Kasumi-1 (cell line): ENCODE measurements at regions not wholly inside any gene's neighbourhood (a gene's known extent, or its start where the extent isn't known, plus 50 kb on each side); places are given as distances from the start of the nearest gene placed in this dataset.
"Not testable (repeated sequence)": the region's sequence is repeated elsewhere in the genome, so short reads cannot be mapped to it uniquely, and the experiment has no call there.

Source experiments
- DNase-seq, 2 experiments: peaks; one replicate each; lab custom pipeline; 2025; lab: John Stamatoyannopoulos, UW

DNA sequence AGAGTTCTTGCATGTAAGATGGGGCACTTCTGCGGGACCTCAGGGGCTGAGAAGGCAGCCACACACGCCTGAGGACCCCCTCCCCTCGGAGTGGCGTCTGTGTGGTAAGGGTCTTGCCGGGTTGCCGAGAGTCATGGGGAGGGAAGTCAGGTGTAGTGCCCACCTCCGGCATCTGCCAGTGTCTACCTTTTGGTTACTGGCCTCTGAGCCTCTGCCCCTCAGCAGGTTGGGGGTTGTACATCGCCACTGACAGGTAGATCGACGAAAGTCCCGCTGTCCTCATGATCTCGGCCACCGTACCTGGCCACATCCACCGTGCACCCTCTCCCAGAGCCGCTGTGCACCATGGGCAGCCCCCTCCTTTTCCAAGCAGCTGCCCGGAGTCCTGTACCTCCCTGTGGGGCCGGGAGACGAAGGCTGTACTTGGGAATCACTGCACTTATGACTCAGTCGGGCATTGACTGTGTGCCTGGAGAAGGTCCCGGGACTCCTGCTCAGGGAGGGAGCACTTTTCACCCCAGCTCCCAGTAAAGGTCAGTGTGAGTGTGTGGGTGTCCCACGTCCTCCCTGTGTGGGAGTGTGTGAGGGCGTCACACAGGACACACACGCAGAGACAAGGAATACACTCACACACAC is 332.4 kb upstream of the MYT1L start:
- no peak for DNase-seq

DNA sequence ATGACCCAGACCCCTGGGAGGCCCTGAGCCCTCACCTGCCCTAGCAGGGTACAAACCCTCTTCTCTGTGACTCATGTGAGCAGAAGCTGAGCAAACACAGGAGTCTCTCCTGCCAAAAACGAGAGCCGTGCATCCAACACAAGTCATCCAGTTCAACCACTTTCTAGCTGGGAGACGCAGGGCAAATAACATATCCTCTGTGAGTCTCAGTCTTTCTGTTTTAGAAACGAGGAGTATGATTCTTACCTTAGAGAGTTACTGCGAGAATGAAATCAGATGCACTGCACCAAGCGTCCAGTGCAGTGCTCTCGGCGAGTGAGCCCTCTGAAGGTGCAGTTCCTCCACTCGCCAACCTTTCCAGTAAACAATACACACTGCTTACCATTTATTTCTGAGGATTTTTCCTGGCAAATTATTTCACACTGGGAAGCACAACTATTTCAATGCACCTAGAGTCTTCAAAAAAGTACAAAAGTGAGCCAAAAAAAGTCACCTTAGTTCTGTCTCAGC is 331.8 kb upstream of the MYT1L start:
- no peak for DNase-seq

DNA sequence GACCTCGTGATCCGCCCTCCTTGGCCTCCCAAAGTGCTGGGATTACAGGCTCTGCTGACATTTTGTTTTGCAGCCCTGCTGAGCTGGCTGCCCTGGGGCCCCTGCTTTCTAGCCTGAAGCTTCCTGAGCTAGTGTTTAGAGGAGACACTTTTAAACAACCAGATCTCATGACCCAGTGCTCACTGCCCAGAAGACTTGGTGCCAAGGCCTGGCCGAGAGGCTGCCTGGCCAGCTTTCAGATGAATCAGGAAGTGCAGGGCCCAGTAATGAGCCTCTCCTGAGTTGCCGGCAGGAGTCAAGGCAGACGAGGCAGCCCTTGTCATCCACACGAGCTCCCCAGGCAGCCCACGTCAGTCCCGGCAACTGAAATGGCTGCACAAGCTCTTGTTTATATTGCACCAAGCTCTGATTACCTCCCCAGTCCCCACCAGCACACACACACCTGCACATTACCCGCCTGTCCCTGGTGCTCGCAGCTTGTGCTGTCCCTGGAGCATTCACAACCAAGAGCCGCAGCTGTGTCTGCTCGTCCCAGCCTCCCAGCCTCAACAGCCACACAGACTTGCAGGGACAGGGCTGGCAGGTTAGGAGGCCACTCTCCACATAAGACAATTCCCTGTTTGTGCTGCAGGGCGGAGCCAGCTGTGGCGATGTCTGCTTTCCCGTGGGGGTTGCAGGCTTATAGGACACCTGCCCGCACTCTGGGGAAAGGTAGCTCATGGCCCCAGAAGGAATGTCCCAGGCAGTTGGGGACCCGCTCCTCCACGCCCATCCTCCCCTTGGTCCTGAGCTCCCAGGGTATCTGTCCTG is 331.2 kb upstream of the MYT1L start:
- no peak for DNase-seq

DNA sequence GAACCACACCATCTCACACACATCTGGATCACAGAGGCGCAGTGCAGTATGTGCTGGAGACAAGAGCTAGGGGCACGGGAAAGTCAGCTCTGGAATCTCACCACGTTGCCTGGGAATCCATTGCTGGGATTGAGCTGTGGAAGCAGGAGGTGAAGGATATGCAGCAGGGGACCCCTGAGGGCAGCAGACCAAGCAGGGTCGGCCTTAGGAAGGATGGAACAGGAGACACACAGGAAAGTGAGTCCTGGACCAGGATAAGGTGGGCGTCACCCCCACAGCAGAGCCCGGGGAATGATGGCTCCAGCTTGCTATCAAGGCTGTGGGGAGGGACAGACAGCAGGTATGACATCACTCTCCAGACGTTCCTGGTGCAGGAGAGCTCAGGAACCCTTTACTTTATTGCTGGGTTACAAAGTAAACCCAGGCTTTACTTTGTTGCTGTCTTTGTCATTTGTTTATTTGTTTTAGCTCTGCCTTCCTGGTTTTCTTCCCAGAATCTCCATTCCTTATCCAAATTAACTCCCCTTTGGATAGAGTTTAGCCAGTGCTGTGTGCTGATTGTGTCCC is 329.8 kb upstream of the MYT1L start:
- no peak for DNase-seq

DNA sequence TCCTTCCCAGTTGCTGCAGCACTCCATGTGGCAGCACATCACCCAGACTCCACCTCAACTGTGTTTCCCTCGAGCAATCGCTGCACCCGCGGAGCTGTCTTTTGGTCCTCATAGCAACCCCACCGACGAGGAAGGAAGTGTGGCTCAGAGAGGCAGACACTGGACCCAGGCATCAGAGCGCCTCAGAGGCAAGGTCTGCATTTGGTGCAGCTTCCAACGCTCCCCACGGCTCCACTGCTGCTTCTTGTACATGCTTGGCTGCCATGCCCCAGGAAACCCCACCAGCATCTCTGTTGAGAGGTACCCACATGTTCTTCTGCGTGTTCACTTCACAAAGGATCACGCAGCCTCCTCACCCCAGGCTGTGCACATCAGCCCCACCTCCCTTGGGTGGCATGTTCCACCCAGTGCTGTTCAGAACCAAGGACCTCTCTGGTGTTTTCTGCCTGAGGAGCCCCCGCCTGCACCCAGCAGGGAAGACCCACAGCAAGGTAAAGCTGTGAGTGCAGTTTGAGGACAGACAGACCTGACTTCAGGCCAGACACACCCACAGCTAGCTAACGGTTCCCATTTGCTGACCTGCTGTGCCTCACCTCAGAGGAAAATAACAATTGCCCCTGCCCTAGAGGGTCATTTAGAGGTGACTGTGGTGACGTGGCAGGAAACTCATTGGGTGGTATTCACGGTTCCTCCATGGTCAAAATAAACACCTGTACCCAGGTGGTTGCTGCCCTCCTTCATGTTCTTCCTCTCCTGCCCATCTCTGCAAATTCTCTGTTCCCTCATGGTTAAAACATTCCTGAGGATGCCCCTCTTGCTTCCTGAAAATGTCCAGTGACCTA is 326.3 kb upstream of the MYT1L start:
- no peak for DNase-seq

DNA sequence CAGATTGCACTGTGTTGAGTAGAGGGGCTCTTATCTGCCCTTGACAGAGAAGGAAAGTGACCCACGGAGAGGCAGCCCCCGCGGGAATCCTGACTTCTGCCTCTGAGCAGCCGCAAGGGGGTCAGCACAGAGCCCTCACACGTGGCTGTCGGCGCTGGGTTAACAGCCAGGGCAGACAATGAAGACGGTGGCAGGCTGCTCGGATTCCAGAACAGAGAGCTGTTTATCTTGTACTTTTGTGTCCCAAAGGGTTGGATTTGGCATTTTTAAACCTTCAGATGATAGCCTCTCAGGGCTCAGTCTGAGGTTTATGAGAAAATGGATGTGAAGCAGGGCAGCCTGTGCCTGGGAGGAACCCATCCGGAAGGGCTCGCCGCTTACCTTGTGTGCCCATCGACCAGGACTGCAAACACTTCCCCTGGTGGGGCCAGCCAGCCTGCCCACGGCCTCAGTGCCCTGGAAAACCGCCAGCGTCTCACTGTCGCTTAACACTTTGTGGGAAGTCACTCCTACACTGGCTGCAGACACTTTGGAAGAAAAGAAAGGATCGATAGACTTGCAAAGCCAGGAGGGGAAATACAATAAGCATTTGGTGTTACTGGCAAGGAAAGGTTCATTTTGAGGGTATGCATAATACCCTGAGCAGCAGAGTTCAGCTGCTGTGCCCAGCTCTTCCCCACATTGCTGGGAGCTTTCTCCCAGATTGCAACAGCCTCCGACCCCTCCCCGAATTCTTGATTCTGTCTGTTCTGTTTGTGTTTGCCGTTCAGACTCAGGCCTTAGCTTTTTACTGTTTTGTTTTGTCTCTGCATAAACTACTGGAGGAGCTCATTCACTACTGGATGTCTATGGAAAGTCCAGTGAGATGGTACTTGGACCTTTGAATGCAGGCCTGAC is 325.3 kb upstream of the MYT1L start:
- no peak for DNase-seq

DNA sequence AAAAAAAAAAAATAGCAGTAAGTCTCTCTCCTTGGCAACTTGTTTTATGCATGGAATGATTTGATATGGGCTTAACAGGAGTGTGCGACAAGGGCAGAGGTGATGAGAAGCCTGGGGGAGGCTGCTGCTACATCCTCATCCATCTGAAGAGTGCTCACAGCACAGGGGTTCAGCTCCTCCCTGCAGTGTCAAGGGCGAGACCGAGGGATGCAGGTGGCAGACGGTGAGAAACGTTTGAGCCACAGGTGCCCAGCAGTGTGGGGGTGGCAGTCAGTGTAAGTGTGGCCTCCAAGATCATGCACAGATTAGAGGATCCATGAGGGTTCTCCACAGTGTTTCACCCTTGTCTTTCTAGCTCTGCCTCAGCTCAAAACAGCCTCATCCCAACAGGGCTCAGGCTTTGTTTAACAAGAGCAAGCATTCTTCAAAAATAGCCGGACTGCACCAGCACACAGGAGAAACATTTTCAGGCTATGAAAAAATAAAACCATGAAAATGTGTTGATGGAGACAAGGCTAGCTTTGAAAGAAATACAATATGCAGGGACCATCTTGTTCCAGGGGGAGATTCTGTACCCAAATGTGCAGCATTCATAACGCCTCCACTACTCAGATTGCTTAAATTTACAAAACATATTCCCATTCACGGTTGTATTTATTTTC is 324.5 kb upstream of the MYT1L start:
- DNase-seq: no peak

DNA sequence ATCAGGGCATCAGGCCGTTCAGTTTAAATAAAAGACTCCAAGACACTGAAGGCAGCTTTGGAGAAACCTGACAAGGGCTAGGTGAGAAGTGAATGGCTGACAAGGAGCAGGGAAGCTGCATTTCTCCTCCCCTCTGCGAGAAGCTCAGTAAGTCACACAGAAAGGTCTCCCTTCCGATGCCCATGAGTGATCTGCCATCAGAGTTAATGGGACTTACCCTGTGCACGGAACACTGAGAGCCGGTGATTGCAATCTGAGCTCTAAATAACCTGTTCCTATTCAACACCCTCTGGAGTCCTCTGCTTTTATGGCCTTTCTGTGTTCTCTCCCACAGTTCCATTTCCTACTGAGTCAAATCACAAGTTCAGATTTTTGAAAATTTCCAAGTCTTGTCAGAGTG is 322.2 kb upstream of the MYT1L start:
- DNase-seq: no peak

DNA sequence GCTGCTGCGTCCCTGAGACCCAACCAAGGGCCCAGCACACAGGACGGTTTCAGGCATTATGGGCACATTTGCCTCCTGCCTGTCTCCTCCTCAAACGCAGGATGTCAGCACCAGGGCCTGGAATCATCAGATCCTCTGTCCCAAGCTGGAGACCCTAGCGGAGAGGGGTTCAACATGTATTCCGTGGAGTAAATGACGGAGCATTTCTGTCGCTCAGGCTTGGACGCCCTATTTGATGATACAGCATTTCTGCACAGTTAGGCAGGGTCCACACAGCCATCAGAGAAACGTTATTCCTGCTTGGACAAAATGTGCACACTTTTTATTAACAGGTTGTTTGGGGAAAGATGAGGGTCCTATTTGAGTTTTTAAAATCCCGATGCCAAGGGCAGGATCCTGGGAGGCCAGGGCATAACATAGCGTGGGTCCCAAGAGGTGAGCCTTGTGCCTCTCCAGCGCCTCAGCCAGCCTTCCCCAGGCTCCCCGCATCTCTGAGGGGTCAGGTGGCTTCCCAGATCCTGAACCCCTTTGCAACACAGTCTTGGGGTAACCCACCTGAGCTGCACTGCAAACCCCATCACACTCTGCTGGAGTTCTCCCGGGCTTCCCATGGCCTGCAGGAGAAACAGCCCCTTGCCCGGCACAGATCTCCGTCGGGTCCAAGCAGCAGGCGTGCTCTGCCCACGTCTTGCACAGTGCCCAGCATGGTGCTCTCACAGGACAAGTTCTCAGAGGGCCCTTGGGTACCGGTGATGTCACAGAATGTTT is 319.7 kb upstream of the MYT1L start:
- DNase-seq: no peak

DNA sequence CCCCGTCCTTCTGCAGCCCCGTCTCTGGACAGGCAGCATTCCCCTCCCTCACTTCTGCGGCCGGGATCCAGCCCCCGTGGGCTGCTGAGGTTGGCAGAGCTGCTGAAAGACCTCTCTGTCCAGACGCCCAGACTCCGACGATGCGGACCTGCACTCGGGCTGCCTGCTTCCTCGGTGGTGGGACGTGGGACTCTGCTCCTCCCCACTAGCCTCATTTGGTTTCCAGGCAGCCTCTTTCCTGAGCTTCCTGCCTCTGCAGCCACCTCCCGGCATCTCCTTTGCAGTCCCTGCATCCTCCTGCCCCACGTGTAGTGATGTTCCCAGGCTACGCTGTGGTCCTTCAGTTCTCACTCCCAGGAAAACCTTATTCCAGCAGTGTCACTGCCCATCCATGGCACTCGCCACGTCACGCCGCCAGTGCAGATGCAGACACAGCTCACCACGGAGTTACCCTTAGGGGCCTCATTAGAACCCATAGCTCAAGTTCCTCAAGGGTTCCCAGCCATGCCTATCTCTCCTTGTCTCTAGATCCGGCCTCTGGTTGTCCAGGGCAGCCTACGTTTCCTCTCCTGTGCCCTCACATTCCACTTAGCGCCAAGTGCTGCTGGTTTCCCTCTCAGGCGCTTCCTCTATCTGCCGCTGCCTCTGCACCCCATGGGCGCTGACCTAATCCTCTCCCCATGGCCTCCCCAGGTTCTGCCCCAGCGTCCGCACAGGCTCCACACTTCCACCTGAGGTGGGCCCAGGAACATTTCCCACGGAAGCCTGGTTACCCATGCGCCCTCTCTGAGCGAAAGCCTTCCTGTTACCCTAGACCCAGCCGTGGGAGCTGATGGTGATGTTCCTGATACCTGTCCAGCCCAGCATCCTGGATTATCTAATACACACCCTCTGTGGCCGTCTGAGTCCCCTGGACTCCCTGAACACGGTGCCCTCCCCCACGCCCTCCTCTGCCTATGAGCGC is 318.3 kb upstream of the MYT1L start:
- DNase-seq: no peak

DNA sequence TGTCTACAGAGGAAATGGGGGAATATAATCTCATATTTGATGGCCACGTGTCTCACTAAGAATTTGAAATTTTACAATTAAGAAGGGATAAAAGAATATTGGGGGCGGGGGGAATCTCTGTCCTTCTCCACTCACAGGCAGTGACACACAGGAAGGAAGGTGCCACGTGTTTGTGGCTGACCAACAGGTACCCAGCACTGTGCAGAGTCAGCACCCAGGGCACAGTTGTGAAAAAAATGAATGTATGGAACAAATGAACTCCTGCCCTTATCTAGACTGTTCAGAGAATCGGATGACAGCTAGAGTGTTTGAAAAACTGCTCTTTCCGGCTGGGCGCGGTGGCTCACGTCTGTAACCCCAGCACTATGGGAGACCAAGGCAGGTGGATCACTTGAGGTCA is 317.0 kb upstream of the MYT1L start:
- no peak for DNase-seq

DNA sequence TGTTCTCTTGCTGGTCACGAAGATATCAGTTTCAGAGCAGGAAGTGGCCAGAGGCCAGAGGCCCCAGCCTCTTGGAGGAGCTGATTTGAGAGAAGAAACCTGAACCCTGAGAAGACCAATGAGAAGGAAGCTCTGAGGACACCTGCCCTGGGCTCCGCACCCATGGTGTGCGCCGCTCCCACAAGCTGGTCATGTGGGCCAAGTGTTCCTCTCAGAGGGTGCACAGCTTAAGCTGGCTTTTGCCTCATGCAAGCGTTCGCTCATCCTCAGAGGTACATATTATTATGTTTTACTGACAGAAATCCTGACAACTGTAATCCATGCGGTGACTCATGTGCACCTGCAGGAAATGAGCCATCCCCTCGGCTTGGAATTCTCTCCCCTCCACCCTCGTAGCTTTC is 316.1 kb upstream of the MYT1L start:
- no peak for DNase-seq

DNA sequence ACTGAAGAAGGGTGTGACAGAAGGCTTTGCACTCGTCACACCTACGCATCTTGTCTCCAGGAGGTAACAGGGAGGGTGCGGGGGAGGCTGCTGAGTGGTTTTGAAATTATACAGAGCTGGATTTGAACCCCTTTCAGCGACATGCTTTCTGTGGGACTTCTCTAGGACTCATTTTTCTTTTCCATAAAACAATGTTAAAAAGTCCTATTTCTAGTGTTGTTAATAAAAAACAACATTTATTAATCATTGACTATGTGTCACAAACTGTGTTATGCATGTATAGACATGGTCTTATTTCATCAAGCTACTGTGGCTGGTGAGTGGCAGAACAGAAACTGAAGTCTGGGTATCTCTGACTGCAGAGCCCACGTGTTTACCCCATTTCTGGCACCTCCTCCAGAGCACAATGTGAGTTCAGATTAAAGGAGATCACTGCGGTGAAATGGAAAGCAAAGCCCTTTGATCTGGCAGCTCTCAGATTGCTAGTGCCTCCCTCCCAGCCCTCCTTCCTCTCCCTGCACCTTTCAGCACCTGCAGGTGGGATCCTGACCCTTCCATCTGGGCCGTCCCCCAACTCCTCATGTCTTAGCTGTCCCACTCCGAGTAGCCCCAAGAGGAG is 315.5 kb upstream of the MYT1L start:
- DNase-seq: no peak

DNA sequence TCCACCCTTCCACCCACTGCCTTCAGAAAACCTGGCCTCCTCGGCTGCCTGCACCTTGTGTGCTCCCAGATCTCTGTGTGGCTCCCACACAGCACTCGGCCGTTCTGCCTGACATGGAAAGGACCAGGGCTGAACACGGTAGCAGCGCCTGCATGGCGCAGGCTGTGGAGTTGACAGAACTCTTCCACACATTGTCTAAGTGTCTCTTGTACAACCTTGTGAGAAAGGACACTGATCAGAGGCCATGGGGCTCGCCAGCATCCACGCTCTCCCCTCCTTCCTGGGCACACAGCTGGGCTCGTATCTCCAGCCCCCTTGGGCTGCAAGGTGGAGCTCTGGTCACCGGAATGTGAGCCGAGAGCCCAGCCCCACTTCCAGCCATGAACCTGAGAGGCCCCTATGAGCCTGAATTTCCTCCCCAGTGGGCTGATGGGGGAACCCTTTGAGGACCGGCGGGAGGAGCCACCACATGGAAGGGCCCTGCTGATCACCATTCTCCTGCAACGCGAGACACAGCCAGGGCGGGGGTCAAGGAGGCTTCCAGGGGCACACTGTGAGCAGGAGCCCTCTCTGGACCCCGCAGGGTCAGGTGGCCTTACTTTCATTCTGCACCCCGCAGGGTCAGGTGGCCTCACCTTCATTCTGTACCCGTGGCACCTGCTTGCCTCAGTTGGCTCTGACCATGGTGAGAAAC is 314.2 kb upstream of the MYT1L start:
- DNase-seq: no peak

DNA sequence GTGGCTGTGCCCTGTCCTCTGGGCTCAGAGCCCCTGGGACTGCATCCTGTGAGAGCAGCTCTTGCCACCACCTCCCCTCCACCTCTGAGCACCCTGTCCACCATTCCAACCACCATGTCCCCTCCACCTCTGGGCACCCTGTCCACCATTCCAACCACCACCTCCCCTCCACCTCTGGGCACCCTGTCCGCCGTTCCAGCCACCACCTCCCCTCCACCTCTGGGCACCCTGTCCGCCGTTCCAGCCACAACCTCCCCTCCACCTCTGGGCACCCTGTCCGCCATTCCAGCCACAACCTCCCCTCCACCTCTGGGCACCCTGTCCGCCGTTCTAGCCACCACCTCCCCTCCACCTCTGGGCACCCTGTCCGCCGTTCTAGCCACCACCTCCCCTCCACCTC is 313.7 kb upstream of the MYT1L start:
- not testable (repeated sequence) for DNase-seq

DNA sequence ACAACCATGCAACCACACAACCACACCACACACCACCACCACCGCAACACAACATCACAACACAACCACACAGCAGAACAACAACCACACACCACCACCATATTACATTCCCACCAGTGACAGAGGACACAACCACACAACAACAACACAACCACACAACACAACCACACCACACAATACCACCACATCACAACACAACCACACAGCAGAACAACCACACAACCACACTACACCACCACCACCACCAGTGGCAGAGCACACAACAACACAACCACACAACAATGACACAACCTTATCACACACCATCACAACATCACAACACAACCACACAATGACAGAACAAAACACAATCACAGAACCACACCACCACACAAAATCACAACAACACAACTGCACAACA is 313.0 kb upstream of the MYT1L start:
- no peak for DNase-seq
